NCI-H748 treated with DMSO at 0.1 percent for 48 hours (cell line): ENCODE measurements at regions not wholly inside any gene's neighbourhood (a gene's known extent, or its start where the extent isn't known, plus 50 kb on each side); places are given as distances from the start of the nearest gene placed in this dataset.
A peak's percentile ranks its signal among the peaks of the same experiment; 100 is the strongest.

Experiments used
- DNase-seq: peaks from one replicate; lab custom pipeline; 2025; lab: John Stamatoyannopoulos, UW

DNA sequence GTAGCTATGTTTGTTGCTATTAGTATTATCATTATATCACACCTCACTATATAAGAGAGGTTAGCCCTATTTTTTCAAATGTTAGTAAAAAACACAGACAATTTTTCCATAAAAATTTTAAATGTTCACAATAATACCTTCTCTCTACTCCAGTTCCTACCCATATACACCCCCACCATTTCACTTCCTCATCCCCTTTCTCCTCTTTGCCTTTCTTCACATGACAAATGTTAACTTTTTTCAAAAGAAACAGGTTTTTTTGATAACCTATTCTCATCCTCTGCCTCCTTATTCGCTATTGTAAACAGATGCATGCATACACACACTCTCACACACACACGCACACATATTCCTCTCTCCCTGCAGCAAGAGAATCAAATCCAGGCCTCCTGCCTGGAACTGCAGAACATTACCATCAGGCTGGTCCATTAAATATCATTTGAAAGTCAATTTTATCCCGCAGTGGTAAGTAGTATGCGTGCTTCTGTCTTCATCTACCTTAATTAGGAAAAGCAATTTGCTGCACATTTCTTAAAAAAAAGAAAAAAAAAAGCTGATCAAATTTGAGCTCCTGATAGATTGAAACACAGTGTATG is 55.5 kb downstream of the MID1IP1 start:
- DNase-seq: no peak

GRCh38 chrX:38857736-38858523 is 56.7 kb downstream of the MID1IP1 start:
- no peak for DNase-seq

- no peak for DNase-seq
These were observed 58.3 kb downstream of the MID1IP1 start for GRCh38 chrX:38859602-38860001.

- no peak for DNase-seq
These were observed 59.1 kb downstream of the MID1IP1 start for GRCh38 chrX:38860106-38861013.

DNA sequence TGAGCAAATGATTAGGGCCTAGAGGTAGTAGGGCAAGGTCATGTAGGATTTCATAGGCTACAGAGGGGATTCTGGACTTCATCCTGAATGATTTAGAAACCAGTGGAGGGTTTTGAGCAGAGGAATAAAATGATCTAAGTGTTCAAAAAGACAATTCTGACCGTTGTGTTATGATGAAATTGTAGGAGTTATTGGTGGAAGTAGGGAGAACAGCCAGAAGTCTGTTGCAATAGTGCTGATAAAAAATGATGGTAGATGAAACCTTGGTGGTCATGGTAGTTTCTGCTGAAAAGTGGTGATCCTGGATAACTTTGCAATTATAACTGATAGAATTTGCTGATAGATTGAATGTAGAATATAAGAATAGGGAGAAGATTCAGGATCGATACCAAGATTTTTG is 60.2 kb downstream of the MID1IP1 start:
- no peak for DNase-seq

- DNase-seq: no peak
These were observed 60.8 kb downstream of the MID1IP1 start for GRCh38 chrX:38862100-38862499.

GRCh38 chrX:38864165-38864564 is 62.9 kb downstream of the MID1IP1 start:
- DNase-seq: no peak

DNA sequence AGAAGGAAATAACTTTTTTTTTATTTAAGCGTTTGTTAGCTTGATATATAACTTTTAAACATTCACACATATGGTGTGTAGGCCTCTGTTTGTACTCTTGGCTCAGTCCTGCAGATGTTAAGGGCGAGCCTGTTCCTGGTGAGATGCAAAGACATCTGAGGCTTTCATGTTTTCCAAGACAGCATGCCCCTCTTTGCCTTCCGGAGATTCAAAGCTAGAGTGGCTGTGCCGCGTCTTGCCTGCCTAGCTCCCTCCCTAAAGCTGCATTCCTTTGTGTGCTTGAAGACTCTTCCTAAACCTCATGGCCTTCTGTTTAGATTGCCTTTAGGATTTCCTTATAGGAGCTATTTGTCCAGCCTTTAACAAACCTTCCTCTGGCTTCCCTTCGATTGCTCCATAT is 67.1 kb downstream of the MID1IP1 start:
- DNase-seq: no peak

DNA sequence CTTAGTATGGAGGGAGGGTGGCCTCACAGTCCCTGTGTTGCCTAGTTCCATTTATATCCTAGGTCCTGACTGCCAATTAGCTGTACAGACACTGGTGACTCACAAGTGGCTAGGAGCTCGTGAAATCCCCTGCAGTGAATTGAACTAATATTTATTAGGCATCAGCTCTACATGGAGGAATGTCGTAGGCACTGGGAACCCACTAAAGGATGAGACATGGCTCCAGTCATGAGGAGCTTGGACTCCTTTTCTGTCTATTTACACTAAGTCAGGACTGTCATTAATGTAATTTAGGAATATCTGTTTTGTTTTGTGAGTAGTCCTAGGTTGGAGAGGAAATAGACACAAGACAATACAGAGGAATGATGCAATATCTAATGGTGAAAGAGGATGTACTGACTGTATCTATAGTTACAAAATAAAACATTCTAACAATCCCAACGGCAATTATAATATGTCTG is 67.7 kb downstream of the MID1IP1 start:
- DNase-seq: no peak

DNA sequence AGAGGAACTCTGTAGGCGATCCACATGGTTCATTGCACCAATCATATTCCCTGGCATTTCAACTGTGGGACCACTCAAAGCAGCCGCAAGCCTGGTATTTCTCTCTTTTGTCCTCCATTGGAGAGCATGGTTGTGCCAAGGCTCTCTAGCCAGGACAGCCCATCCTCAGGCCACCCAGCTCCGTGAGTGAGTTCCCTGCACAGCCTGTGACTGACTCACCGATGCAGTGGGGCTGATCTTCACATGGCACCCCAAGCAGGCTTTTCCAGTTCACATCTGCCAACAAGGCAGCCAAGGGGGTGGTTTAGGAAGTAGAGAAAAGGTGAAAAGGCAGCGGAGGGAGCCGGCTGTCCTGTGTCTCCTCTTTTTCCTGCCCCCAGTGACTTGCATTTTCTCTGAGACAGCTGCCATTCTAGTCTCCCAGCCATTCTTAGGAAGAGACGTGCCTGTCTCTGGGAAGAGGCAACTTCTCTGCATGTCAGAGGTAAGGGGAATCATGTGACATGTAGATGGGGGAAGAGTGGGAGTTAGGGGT is 69.2 kb downstream of the MID1IP1 start:
- no peak for DNase-seq

GRCh38 chrX:38871129-38872029 is 70.1 kb downstream of the MID1IP1 start:
- peak; percentile 55 for DNase-seq

DNA sequence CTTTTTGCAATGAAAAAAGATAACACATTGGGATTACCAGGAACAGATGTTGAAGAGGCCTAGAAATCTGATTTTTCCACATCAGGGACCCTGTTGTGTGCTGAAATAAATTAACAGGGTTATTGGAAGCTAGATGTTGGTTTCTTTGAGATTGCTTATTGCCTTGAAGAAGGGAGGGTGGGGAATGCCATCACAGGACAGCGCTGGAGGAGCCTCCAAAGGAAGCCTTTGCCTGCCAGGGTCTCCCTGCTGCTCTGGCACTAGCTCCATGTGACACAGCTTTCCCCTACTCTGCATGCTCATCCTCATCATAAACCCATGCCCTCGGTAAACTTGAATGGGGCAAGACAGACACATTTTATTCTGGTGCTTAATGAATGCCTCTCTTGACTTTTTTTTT is 76.1 kb downstream of the MID1IP1 start:
- DNase-seq: no peak

DNA sequence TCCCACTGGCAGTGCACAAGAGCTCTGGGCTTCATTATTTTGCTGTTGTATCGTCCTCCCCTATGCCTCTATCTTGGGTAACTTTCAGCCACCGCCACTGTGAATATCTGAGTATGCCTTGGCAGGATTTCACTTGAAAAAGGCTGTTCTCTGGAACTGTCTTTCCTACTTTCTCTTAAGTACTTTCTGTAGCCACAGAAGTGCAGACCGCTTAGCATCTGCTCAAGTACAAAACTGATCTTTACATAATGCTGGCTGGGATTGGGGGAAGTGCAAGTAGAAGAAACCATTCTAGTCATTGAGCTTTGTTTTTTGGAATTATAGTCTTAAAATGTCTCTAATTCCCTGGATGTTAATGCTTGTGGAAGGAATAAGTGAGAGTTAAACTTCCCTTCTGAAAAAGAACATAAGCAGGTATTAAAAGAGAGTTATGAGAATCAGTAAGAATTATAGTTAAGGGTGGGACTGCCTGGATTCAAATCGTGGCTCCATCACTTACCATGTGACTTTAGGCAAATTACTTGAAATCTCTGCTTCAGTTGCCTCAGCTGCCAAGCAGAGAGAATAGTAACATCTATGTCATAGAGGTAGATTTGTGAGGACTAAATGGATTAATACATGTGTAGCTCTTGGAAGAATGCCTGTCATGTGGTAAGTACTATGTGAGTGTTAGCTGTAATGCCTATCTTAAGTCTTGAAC is 77.5 kb downstream of the MID1IP1 start:
- no peak for DNase-seq

DNA sequence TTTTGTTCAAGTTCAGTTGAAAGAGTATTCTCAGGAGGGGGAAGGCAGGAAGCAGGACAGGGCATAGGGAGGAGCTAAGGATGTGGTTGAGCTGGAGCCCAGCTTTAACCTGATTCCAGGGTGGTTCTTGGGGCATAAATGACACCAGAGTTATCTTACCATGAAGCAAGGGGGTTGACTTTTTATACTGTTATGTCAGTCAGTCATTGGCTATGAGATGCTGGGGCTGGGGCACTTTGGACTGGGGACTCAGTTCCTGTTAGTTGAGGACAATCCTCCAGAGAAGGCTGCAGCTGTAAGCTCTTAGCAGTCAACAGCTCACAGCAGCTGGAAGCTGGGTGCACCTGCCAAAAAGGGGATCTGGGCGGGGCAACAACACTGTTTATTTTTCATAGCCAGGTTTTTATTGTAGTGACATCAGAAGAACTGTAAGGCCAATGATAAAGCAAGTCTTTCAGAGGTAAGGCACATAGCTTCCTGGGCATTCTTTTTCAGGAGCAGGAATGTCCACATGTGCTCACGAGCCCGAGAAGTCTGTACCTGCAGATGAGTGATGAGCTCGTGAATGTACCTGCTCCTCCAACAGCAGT is 78.5 kb downstream of the MID1IP1 start:
- peak; percentile 49 for DNase-seq

DNA sequence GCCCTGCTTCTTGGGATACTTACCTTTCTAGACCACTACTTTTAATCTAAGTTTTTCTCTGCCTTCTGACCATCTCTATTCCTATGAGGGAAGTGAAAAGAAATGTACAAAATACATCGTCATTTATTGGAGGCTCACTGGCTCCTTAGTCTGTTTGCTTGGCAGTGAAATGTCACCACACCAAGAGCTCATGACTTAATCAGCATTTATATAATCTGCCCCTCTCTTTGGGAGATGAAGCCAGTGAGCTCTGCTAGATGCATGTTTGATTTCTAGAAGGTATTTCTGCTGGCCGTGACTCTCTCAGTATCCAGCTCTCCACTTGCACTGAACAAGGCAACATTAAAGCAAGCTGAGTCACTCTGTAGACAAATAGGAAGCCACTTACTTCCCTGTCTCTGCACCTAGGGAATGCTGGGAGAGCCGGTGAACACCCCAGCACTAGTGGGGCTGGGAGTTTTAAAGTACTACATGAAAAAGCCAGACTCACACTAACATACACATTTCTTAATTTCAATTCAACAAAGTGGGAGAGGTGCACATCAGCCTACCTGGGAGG is 79.1 kb downstream of the MID1IP1 start:
- DNase-seq: no peak

DNA sequence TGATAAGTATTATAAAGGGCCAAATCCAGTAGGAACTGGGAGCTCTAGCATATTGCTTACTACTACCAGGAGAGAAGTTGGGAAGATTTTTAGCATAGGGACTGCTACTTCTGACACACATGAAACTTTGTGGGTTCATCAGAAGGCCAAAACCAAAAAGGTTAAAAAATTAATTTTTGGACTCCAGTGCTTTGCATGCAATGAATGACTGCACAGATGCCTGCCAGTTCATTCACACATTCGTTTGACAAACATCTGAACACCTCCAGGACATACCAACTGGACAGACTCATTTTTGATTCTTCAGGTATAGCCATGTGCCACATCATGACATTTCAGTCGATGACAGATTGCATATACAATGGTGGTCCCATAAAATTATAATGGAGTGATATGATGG is 79.8 kb downstream of the MID1IP1 start:
- DNase-seq: no peak

GRCh38 chrX:38881727-38882126 is 80.5 kb downstream of the MID1IP1 start:
- no peak for DNase-seq

- no peak for DNase-seq
These were observed 81.8 kb downstream of the MID1IP1 start for GRCh38 chrX:38882894-38883626.

- no peak for DNase-seq
These were observed 84.9 kb downstream of the MID1IP1 start for GRCh38 chrX:38886112-38886511.
